Peyer's patch (tissue), 4 donors: ENCODE measurements at regions not wholly inside any gene's neighbourhood (a gene's known extent, or its start where the extent isn't known, plus 50 kb on each side); places are given as distances from the start of the nearest gene placed in this dataset.

ENCODE experiments used
- POLR2A ChIP-seq, 2 donors: fragments of 450-650 bp; IDR thresholded peaks; one replicate each; pipeline ENCODE4 v1.5.1; 2017; ENCODE audit warnings: antibody characterized with exemption in 2 of 2, mild to moderate bottlenecking in 2 of 2, moderate library complexity in 2 of 2
- TF ChIP-seq, protein P1 (sequence below), 6 experiments: fragments of 450-650 bp in 4 of 6; fragments of 200-600 bp in 2 of 6; sonication (generic) in 1 of 6; IDR thresholded peaks; one replicate each; pipeline ENCODE4 v1.5.1; 2017 to 2019; ENCODE audit warnings: antibody characterized with exemption in 6 of 6, mild to moderate bottlenecking in 3 of 6, moderate library complexity in 1 of 6

DNA sequence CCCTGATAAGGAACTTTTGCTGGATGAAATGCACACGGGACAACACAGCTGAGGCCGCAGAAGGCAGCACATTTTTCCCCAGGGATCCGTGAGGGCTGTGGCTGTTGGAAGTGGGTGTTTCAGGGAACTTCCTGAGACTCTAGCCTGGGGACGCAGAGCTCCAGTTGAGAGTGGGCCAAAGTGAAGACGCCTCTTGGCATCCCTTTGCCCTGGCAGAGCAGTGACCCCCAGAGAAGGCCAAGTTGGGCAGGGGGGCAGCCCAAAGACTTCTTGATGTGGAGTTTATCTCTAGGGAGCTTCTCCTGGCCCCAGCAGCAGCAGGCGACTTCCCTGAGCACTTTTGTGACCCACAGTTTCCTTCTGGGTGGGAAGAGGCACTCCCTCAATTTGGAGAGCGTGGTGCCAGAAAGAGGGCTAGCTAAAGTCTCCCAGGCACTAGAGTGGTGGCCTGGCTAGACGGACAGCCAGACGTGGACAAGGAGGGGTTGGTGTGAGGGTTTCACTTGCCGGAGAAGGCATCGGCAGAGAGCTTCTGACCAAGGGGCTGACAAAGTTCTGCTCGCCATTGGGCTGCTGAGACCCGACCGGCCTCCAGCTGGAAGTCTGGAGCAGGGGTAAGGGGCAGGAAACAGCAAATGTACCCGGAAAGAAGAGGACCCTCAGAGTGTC, 108.8 kb downstream of the ACKR3 start:
- TF ChIP-seq, protein P1, sequence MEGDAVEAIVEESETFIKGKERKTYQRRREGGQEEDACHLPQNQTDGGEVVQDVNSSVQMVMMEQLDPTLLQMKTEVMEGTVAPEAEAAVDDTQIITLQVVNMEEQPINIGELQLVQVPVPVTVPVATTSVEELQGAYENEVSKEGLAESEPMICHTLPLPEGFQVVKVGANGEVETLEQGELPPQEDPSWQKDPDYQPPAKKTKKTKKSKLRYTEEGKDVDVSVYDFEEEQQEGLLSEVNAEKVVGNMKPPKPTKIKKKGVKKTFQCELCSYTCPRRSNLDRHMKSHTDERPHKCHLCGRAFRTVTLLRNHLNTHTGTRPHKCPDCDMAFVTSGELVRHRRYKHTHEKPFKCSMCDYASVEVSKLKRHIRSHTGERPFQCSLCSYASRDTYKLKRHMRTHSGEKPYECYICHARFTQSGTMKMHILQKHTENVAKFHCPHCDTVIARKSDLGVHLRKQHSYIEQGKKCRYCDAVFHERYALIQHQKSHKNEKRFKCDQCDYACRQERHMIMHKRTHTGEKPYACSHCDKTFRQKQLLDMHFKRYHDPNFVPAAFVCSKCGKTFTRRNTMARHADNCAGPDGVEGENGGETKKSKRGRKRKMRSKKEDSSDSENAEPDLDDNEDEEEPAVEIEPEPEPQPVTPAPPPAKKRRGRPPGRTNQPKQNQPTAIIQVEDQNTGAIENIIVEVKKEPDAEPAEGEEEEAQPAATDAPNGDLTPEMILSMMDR (IDR thresholded peaks at IDR 0.05) = no peak
- no peak for TF ChIP-seq POLR2A (IDR thresholded peaks at IDR 0.05)
